WTC11 (cell line): ENCODE measurements at regions not wholly inside any gene's neighbourhood (a gene's known extent, or its start where the extent isn't known, plus 50 kb on each side); places are given as distances from the start of the nearest gene placed in this dataset.

Experiments
- ATAC-seq: fragments of 200-7000 bp; cut with Tn5 transposase; 2 replicates; pipeline ENCODE4 v1.10.0; 2021; ENCODE audit warnings: mild to moderate bottlenecking, moderate library complexity
- CTCF ChIA-PET: fragments of 300-600 bp; sonication (Branson Sonifier 250); formaldehyde crosslinking; loops from one replicate; lab custom pipeline; 2021; ENCODE audit warnings: antibody characterized with exemption; lab: Charles Lee
- POLR2A ChIA-PET: fragments of 350-600 bp; sonication (Branson Sonifier 250); formaldehyde crosslinking; loops from one replicate; lab custom pipeline; 2021; ENCODE audit warnings: antibody characterized with exemption; lab: Charles Lee
- DNase-seq: peaks from one replicate; pipeline ENCODE4 v3.0.0; 2021; ENCODE audit warnings: low spot score
- H3K27ac Mint-ChIP-seq: 2 replicates; pipeline ENCODE4 v1.8.0; 2021; ENCODE audit warnings: mixed read lengths
- H3K27me3 Mint-ChIP-seq: 2 replicates; pipeline ENCODE4 v1.8.0; 2021; ENCODE audit warnings: low read depth, mild to moderate bottlenecking, moderate library complexity, mixed read lengths
- H3K36me3 Mint-ChIP-seq: 2 replicates; pipeline ENCODE4 v1.8.0; 2021; ENCODE audit warnings: mixed read lengths
- H3K4me1 Mint-ChIP-seq: 2 replicates; pipeline ENCODE4 v1.8.0; 2022; ENCODE audit warnings: mixed read lengths
- H3K4me3 Mint-ChIP-seq: 2 replicates; pipeline ENCODE4 v1.8.0; 2021; ENCODE audit warnings: mild to moderate bottlenecking, moderate library complexity, mixed read lengths
- H3K9me3 Mint-ChIP-seq: 2 replicates; pipeline ENCODE4 v1.8.0; 2021; ENCODE audit warnings: mixed read lengths
- AR ChIP-seq: fragments of 250-450 bp; sonication (Bioruptor Pico); IDR thresholded peaks from 2 replicates; pipeline ENCODE4 v1.9.0; 2021; ENCODE audit warnings: mild to moderate bottlenecking
- ATF3 ChIP-seq: sonication (generic); formaldehyde crosslinking; conservative IDR thresholded peaks from 2 replicates; pipeline ENCODE4 v1.8.1; 2022; ENCODE audit warnings: mild to moderate bottlenecking, missing genetic modification reagents
- CTCF ChIP-seq: fragments of 200-600 bp; IDR thresholded peaks from 2 replicates; pipeline ENCODE4 v1.8.0; 2022; ENCODE audit warnings: antibody characterized with exemption
- E2F5 ChIP-seq: sonication (generic); formaldehyde crosslinking; IDR thresholded peaks from 2 replicates; pipeline ENCODE4 v1.8.1; 2022; ENCODE audit warnings: mild to moderate bottlenecking, moderate library complexity, missing genetic modification reagents
- HMGA2 ChIP-seq: fragments of 250-450 bp; sonication (Bioruptor Pico); IDR thresholded peaks from 2 replicates; pipeline ENCODE4 v1.4.0; 2021; ENCODE audit warnings: mild to moderate bottlenecking, moderate library complexity
- TCF7 ChIP-seq: sonication (generic); formaldehyde crosslinking; IDR thresholded peaks from 2 replicates; pipeline ENCODE4 v1.8.0; 2022; ENCODE audit warnings: mild to moderate bottlenecking, low read depth, missing genetic modification reagents, moderate library complexity
- ZBTB21 ChIP-seq: sonication (generic); formaldehyde crosslinking; IDR thresholded peaks from 2 replicates; pipeline ENCODE4 v1.8.1; 2023; ENCODE audit warnings: mild to moderate bottlenecking, missing genetic modification reagents, borderline replicate concordance
- ZBTB43 ChIP-seq: sonication (generic); formaldehyde crosslinking; IDR thresholded peaks from 2 replicates; pipeline ENCODE4 v1.8.1; 2023; ENCODE audit warnings: mild to moderate bottlenecking, missing genetic modification reagents
- ZNF317 ChIP-seq: sonication (generic); formaldehyde crosslinking; IDR thresholded peaks from 2 replicates; pipeline ENCODE4 v1.8.1; 2023; ENCODE audit warnings: low read depth, mild to moderate bottlenecking, moderate library complexity, missing genetic modification reagents, borderline replicate concordance
- ZNF671 ChIP-seq: fragments of 250-450 bp; sonication (Bioruptor Pico); IDR thresholded peaks from 2 replicates; pipeline ENCODE4 v1.8.0; 2021; ENCODE audit warnings: mild to moderate bottlenecking
- TF ChIP-seq, protein P1 (sequence below): fragments of 250-450 bp; sonication (Bioruptor Pico); IDR thresholded peaks from 2 replicates; pipeline ENCODE4 v1.9.0; 2021; ENCODE audit warnings: mild to moderate bottlenecking
- TF ChIP-seq, protein P2 (sequence below): fragments of 250-450 bp; sonication (Bioruptor Pico); IDR thresholded peaks from 2 replicates; pipeline ENCODE4 v1.9.0; 2021; ENCODE audit warnings: moderate library complexity, mild to moderate bottlenecking, inconsistent platforms, borderline replicate concordance
- TF ChIP-seq, protein P3 (sequence below): sonication (generic); formaldehyde crosslinking; IDR thresholded peaks from 2 replicates; pipeline ENCODE4 v1.8.1; 2023; ENCODE audit warnings: mild to moderate bottlenecking, moderate library complexity, missing genetic modification reagents
- TF ChIP-seq, protein P4 (sequence below): sonication (generic); formaldehyde crosslinking; IDR thresholded peaks from 2 replicates; pipeline ENCODE4 v1.8.0; 2022; ENCODE audit warnings: mild to moderate bottlenecking, missing genetic modification reagents

GRCh38 chr9:135294836-135295235 is 184.7 kb upstream of the PPP1R26 start:
- ChIA-PET POLR2A (no interaction called here), CTCF (interaction anchor here (0.6 to 2.0 kb wide), 3 partner anchors 13 to 70 kb away, joined by 3 to 5 read pairs (median 4); no protein-coding TSS in a partner anchor)
- DNase-seq (peak; percentile 9), ATAC-seq (no peak)
- Mint-ChIP-seq H3K27ac (peak overlapping the region; percentile 59; the same call in 1 of the 2 replicates), H3K9me3 (no peaks in the 10 kb centered on the region), H3K4me3 (no peak overlapping the region), H3K4me1 (peaks cover 51% of the 10 kb centered on the region), H3K36me3 (no peaks in the 10 kb centered on the region), H3K27me3 (no peaks in the 10 kb centered on the region)
- no peak for TF ChIP-seq TCF7 (CRISPR knock-in tag)
- no peak for TF ChIP-seq CTCF
- TF ChIP-seq, protein P1, sequence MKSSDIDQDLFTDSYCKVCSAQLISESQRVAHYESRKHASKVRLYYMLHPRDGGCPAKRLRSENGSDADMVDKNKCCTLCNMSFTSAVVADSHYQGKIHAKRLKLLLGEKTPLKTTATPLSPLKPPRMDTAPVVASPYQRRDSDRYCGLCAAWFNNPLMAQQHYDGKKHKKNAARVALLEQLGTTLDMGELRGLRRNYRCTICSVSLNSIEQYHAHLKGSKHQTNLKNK (CRISPR knock-in tag) = no peak
- TF ChIP-seq, protein P2, sequence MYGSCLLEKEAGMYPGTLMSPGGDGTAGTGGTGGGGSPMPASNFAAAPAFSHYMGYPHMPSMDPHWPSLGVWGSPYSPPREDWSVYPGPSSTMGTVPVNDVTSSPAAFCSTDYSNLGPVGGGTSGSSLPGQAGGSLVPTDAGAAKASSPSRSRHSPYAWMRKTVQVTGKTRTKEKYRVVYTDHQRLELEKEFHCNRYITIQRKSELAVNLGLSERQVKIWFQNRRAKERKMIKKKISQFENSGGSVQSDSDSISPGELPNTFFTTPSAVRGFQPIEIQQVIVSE (CRISPR knock-in tag) = no peak
- TF ChIP-seq ZBTB43 (CRISPR knock-in tag) = no peak
- no peak for TF ChIP-seq AR (CRISPR knock-in tag)
- no peak for TF ChIP-seq E2F5
- TF ChIP-seq ZNF317 (CRISPR knock-in tag) = no peak
- TF ChIP-seq HMGA2 (CRISPR knock-in tag) = no peak
- TF ChIP-seq, protein P3, sequence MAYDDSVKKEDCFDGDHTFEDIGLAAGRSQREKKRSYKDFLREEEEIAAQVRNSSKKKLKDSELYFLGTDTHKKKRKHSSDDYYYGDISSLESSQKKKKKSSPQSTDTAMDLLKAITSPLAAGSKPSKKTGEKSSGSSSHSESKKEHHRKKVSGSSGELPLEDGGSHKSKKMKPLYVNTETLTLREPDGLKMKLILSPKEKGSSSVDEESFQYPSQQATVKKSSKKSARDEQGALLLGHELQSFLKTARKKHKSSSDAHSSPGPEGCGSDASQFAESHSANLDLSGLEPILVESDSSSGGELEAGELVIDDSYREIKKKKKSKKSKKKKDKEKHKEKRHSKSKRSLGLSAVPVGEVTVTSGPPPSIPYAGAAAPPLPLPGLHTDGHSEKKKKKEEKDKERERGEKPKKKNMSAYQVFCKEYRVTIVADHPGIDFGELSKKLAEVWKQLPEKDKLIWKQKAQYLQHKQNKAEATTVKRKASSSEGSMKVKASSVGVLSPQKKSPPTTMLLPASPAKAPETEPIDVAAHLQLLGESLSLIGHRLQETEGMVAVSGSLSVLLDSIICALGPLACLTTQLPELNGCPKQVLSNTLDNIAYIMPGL (CRISPR knock-in tag) = no peak
- TF ChIP-seq, protein P4, sequence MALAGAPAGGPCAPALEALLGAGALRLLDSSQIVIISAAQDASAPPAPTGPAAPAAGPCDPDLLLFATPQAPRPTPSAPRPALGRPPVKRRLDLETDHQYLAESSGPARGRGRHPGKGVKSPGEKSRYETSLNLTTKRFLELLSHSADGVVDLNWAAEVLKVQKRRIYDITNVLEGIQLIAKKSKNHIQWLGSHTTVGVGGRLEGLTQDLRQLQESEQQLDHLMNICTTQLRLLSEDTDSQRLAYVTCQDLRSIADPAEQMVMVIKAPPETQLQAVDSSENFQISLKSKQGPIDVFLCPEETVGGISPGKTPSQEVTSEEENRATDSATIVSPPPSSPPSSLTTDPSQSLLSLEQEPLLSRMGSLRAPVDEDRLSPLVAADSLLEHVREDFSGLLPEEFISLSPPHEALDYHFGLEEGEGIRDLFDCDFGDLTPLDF = no peak
- no peak for TF ChIP-seq ZBTB21 (CRISPR knock-in tag)
- no peak for TF ChIP-seq ZNF671
- no peak for TF ChIP-seq ATF3 (CRISPR knock-in tag)
